Uterus (tissue), 2 donors: ENCODE measurements at regions not wholly inside any gene's neighbourhood (a gene's known extent, or its start where the extent isn't known, plus 50 kb on each side); places are given as distances from the start of the nearest gene placed in this dataset.

Source experiments
- POLR2A ChIP-seq, 2 donors: fragments of 450-650 bp; IDR thresholded peaks; one replicate each; pipeline ENCODE4 v1.6.1; 2016; ENCODE audit warnings: antibody characterized with exemption in 2 of 2, mild to moderate bottlenecking in 1 of 2, moderate library complexity in 1 of 2
- TF ChIP-seq, protein P1 (sequence below), 4 experiments: fragments of 200-600 bp in 2 of 4; fragments of 450-650 bp in 2 of 4; sonication (generic) in 2 of 4; IDR thresholded peaks; one replicate each; pipeline ENCODE4 v1.5.1; 2016 to 2019; ENCODE audit warnings: antibody characterized with exemption in 4 of 4, mild to moderate bottlenecking in 2 of 4, moderate library complexity in 1 of 4

- no peak for TF ChIP-seq POLR2A (IDR thresholded peaks at IDR 0.05)
- TF ChIP-seq, protein P1, sequence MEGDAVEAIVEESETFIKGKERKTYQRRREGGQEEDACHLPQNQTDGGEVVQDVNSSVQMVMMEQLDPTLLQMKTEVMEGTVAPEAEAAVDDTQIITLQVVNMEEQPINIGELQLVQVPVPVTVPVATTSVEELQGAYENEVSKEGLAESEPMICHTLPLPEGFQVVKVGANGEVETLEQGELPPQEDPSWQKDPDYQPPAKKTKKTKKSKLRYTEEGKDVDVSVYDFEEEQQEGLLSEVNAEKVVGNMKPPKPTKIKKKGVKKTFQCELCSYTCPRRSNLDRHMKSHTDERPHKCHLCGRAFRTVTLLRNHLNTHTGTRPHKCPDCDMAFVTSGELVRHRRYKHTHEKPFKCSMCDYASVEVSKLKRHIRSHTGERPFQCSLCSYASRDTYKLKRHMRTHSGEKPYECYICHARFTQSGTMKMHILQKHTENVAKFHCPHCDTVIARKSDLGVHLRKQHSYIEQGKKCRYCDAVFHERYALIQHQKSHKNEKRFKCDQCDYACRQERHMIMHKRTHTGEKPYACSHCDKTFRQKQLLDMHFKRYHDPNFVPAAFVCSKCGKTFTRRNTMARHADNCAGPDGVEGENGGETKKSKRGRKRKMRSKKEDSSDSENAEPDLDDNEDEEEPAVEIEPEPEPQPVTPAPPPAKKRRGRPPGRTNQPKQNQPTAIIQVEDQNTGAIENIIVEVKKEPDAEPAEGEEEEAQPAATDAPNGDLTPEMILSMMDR (IDR thresholded peaks at IDR 0.05), result no peak
These were observed 308.6 kb upstream of the ZFP64 start for GRCh38 chr20:52500157-52500556.
